ENCODE measurements at regions not wholly inside any gene's neighbourhood (a gene's known extent, or its start where the extent isn't known, plus 50 kb on each side); places are given as distances from the start of the nearest gene placed in this dataset. TPM values are rescaled to one million over a fixed set of nuclear protein-coding genes. Genes with fewer than 3 reads are reported as not detected.

DNA sequence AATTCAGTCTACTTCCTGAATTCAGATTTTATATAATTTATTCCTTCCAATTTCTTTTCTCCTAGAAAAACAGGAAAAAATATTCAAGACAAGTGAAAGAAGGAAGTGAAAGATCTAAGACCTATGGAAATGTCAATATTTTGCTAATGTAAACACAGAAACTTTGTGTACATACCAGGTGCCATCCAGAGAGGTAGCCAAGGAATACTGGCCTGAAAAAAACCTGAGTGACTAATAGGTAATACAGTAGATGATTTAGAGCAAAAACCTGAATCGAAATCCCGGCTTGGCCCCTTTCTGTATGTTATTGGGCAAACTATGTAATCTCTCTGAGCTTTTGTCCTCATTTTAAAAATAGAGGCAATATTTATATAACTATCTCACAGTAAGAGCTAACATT, 59.2 kb upstream of the FSHB start:
- H3K9ac ChIP-seq (ENCODE audit: low read length) = no peak overlapping the region
- H3K9me2 ChIP-seq (replicated peaks; ENCODE audit: insufficient read depth, low read length) = no peaks in the 10 kb centered on the region
- H4K20me1 ChIP-seq (ENCODE audit: insufficient read depth, low read depth, low read length) = no peaks in the 10 kb centered on the region
- H3K27me3 ChIP-seq (ENCODE audit: low read length) = no peaks in the 10 kb centered on the region
- DNase-seq = no peak
- H3K27ac ChIP-seq (ENCODE audit: low read length) = no peak overlapping the region
- no peaks in the 10 kb centered on the region for H3K79me2 ChIP-seq (ENCODE audit: low read length)
- no peak overlapping the region for H3K4me3 ChIP-seq (ENCODE audit: low read length)
- H3K4me1 ChIP-seq (ENCODE audit: low read length) = no peaks in the 10 kb centered on the region
- H3K36me3 ChIP-seq (ENCODE audit: insufficient read depth, low read length) = no peaks in the 10 kb centered on the region
- no peaks in the 10 kb centered on the region for H3K9me3 ChIP-seq (ENCODE audit: low read length)
- H2AFZ ChIP-seq (ENCODE audit: low read length) = no peak overlapping the region
- no peak overlapping the region for H3K4me2 ChIP-seq (ENCODE audit: low read depth, low read length, poor library complexity, severe bottlenecking)

DNA sequence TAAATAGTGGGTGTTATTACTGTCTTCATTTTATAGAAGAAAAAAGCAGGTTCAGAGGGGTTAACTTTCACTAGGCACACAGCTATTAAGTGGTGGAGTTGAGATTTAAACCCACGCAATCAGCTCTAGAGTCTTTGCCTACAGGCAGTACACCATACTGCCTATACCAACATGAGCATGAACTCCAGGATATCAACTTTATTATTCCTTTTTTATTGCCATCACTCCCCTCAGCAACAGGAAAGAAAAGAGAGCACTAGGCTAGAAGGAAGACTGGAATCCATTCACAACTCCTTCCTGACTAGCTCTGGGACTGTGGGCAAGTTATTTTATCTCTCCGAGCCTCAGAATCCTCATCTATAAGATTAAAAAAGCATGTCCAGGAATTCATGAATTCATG, 58.7 kb upstream of the FSHB start:
- no peaks in the 10 kb centered on the region for H3K27me3 ChIP-seq (ENCODE audit: low read length)
- no peaks in the 10 kb centered on the region for H3K9me2 ChIP-seq (replicated peaks; ENCODE audit: insufficient read depth, low read length)

GRCh38 chr11:30172883-30173311, 57.9 kb upstream of the FSHB start:
- DNase-seq = no peak
- no peaks in the 10 kb centered on the region for H3K36me3 ChIP-seq (ENCODE audit: insufficient read depth, low read length)
- H3K27me3 ChIP-seq (ENCODE audit: low read length) = no peaks in the 10 kb centered on the region

More for the DNA sequence above, 58.7 kb upstream of the FSHB start:
- Histone ChIP-seq H3K79me2 (ENCODE audit: low read length) (no peaks in the 10 kb centered on the region), H3K27ac (ENCODE audit: low read length) (no peak overlapping the region), H3K9me3 (ENCODE audit: low read length) (no peaks in the 10 kb centered on the region), H3K4me1 (ENCODE audit: low read length) (no peaks in the 10 kb centered on the region), H3K4me2 (ENCODE audit: low read depth, low read length, poor library complexity, severe bottlenecking) (no peak overlapping the region), H3K9ac (ENCODE audit: low read length) (no peak overlapping the region), H3K4me3 (ENCODE audit: low read length) (no peak overlapping the region), H4K20me1 (ENCODE audit: insufficient read depth, low read depth, low read length) (no peaks in the 10 kb centered on the region), H2AFZ (ENCODE audit: low read length) (no peak overlapping the region), H3K36me3 (ENCODE audit: insufficient read depth, low read length) (no peaks in the 10 kb centered on the region)
- no peak for DNase-seq

GRCh38 chr11:30174265-30175020, 56.4 kb upstream of the FSHB start:
- Histone ChIP-seq H3K9me2 (replicated peaks; ENCODE audit: insufficient read depth, low read length) (no peaks in the 10 kb centered on the region), H3K36me3 (ENCODE audit: insufficient read depth, low read length) (no peaks in the 10 kb centered on the region), H3K4me1 (ENCODE audit: low read length) (no peaks in the 10 kb centered on the region), H3K9me3 (ENCODE audit: low read length) (peaks cover 4% of the 10 kb centered on the region), H3K79me2 (ENCODE audit: low read length) (no peaks in the 10 kb centered on the region), H3K27ac (ENCODE audit: low read length) (no peak overlapping the region), H3K4me3 (ENCODE audit: low read length) (no peak overlapping the region), H3K9ac (ENCODE audit: low read length) (no peak overlapping the region), H3K27me3 (ENCODE audit: low read length) (no peaks in the 10 kb centered on the region), H2AFZ (ENCODE audit: low read length) (no peak overlapping the region), H4K20me1 (ENCODE audit: insufficient read depth, low read depth, low read length) (no peaks in the 10 kb centered on the region), H3K4me2 (ENCODE audit: low read depth, low read length, poor library complexity, severe bottlenecking) (no peak overlapping the region)
- no peak for DNase-seq

More at GRCh38 chr11:30172883-30173311, 57.9 kb upstream of the FSHB start:
- H3K9me3 ChIP-seq (ENCODE audit: low read length) = peaks cover 4% of the 10 kb centered on the region; the same call in 1 of the 2 replicates
- no peaks in the 10 kb centered on the region for H3K9me2 ChIP-seq (replicated peaks; ENCODE audit: insufficient read depth, low read length)
- no peak overlapping the region for H3K4me3 ChIP-seq (ENCODE audit: low read length)
- no peak overlapping the region for H3K27ac ChIP-seq (ENCODE audit: low read length)
- H3K4me2 ChIP-seq (ENCODE audit: low read depth, low read length, poor library complexity, severe bottlenecking) = no peak overlapping the region
- no peaks in the 10 kb centered on the region for H3K79me2 ChIP-seq (ENCODE audit: low read length)
- no peak overlapping the region for H3K9ac ChIP-seq (ENCODE audit: low read length)
- no peaks in the 10 kb centered on the region for H4K20me1 ChIP-seq (ENCODE audit: insufficient read depth, low read depth, low read length)
- H3K4me1 ChIP-seq (ENCODE audit: low read length) = no peaks in the 10 kb centered on the region
- no peak overlapping the region for H2AFZ ChIP-seq (ENCODE audit: low read length)

Small RNA genes in the stretch of these regions (small RNA-seq; reads per million reads assigned to genes)
- gene AL358944.1 = not detected

Measured in Karpas-422 (cell line).